Neural cell (in vitro differentiated cells): ENCODE measurements at regions not wholly inside any gene's neighbourhood (a gene's known extent, or its start where the extent isn't known, plus 50 kb on each side); places are given as distances from the start of the nearest gene placed in this dataset.

Experiments used
- H2AFZ ChIP-seq: fragments of 200-600, 300-800 bp; sonication (generic), shearing (Covaris generic); 2 replicates; pipeline ENCODE4 v1.6.0; 2014; ENCODE audit warnings: low read depth, mild to moderate bottlenecking, antibody characterized with exemption, low read length, moderate library complexity
- H3F3A ChIP-seq: fragments of 200-600 bp; shearing (Covaris generic); 2 replicates; pipeline ENCODE4 v1.6.1; 2016; ENCODE audit warnings: mild to moderate bottlenecking, moderate library complexity, mixed read lengths, antibody characterized with exemption, low read length; ENCODE audit not compliant: insufficient read depth, poor library complexity, severe bottlenecking
- H3K27ac ChIP-seq: fragments of 200-600, 300-800 bp; sonication (generic), shearing (Covaris generic); 2 replicates; pipeline ENCODE4 v1.5.1; 2014; ENCODE audit warnings: mild to moderate bottlenecking, low read length, moderate library complexity
- H3K27me3 ChIP-seq: fragments of 300-800, 200-600 bp; sonication (generic), shearing (Covaris generic); 2 replicates; pipeline ENCODE4 v1.6.0; 2014; ENCODE audit warnings: mild to moderate bottlenecking, low read depth, low read length, moderate library complexity; ENCODE audit not compliant: insufficient read depth
- H3K36me3 ChIP-seq: fragments of 300-800, 200-600 bp; sonication (generic), shearing (Covaris generic); 2 replicates; pipeline ENCODE4 v1.5.1; 2014; ENCODE audit warnings: mild to moderate bottlenecking, antibody characterized with exemption, low read length, moderate library complexity; ENCODE audit not compliant: insufficient read depth
- H3K4me2 ChIP-seq: fragments of 300-800, 200-600 bp; sonication (generic), shearing (Covaris generic); 2 replicates; pipeline ENCODE4 v1.6.0; 2014; ENCODE audit warnings: mild to moderate bottlenecking, low read length
- H3K4me3 ChIP-seq: fragments of 300-800, 200-600 bp; sonication (generic), shearing (Covaris generic); 2 replicates; pipeline ENCODE4 v1.5.1; 2014; ENCODE audit warnings: mild to moderate bottlenecking, low read length, moderate library complexity
- H3K79me2 ChIP-seq: fragments of 200-600 bp; shearing (Covaris generic); replicated peaks from 2 replicates; pipeline ENCODE4 v1.6.0; 2014; ENCODE audit warnings: mild to moderate bottlenecking, low read length, moderate library complexity; ENCODE audit not compliant: insufficient read depth
- H3K9ac ChIP-seq: fragments of 300-800, 200-600 bp; sonication (generic), shearing (Covaris generic); 2 replicates; pipeline ENCODE4 v1.6.1; 2016; ENCODE audit warnings: mild to moderate bottlenecking, low read length, mixed read lengths
- H3K9me2 ChIP-seq: fragments of 200-600 bp; shearing (Covaris generic); 2 replicates; pipeline ENCODE4 v1.6.1; 2016; ENCODE audit warnings: mild to moderate bottlenecking, low read length, mixed read lengths; ENCODE audit not compliant: insufficient read depth
- H3K9me3 ChIP-seq: fragments of 200-600, 300-800 bp; sonication (generic), shearing (Covaris generic); 2 replicates; pipeline ENCODE4 v1.6.1; 2016; ENCODE audit warnings: mild to moderate bottlenecking, mixed run types, low read length, moderate library complexity, mixed read lengths
- H4K20me1 ChIP-seq: fragments of 200-600 bp; shearing (Covaris generic); 2 replicates; pipeline ENCODE4 v1.6.1; 2016; ENCODE audit warnings: mild to moderate bottlenecking, mixed run types; ENCODE audit not compliant: insufficient read depth
- EP300 ChIP-seq: fragments of 450-650 bp; conservative IDR thresholded peaks from 2 replicates; pipeline ENCODE4 v1.6.1; 2014; ENCODE audit warnings: antibody characterized with exemption, mild to moderate bottlenecking, moderate library complexity; ENCODE audit not compliant: poor library complexity, severe bottlenecking
- EZH2 ChIP-seq: fragments of 200-600, 300-800 bp; shearing (Covaris generic), sonication (generic); IDR thresholded peaks from 2 replicates; pipeline ENCODE4 v1.6.1; 2014; ENCODE audit warnings: antibody characterized with exemption, low read length, borderline replicate concordance, mild to moderate bottlenecking; ENCODE audit not compliant: insufficient read depth, poor library complexity, severe bottlenecking
- MXI1 ChIP-seq: fragments of 450-650 bp; conservative IDR thresholded peaks from 2 replicates; pipeline ENCODE4 v1.6.1; 2014; ENCODE audit warnings: antibody characterized with exemption, mild to moderate bottlenecking; ENCODE audit not compliant: poor library complexity, severe bottlenecking
- POLR2AphosphoS5 ChIP-seq: IDR thresholded peaks from 2 replicates; pipeline ENCODE4 v1.6.1; 2012
- RAD21 ChIP-seq: fragments of 450-650 bp; conservative IDR thresholded peaks from 2 replicates; pipeline ENCODE4 v1.6.1; 2014; ENCODE audit warnings: antibody characterized with exemption, mild to moderate bottlenecking, moderate library complexity
- REST ChIP-seq: IDR thresholded peaks from 2 replicates; pipeline ENCODE4 v1.6.1; 2012; ENCODE audit warnings: borderline replicate concordance
- SMC3 ChIP-seq: fragments of 450-650 bp; conservative IDR thresholded peaks from 2 replicates; pipeline ENCODE4 v1.6.1; 2014; ENCODE audit warnings: antibody characterized with exemption, mild to moderate bottlenecking, moderate library complexity; ENCODE audit not compliant: poor library complexity
- TAF1 ChIP-seq: IDR thresholded peaks from 2 replicates; pipeline ENCODE4 v1.6.1; 2012; ENCODE audit warnings: low read depth
- TF ChIP-seq, protein P1 (sequence below): fragments of 450-650 bp; IDR thresholded peaks from 2 replicates; pipeline ENCODE4 v1.5.1; 2014; ENCODE audit warnings: antibody characterized with exemption, mild to moderate bottlenecking, moderate library complexity; ENCODE audit not compliant: poor library complexity, severe bottlenecking

GRCh38 chr10:78945838-78946237 lies 122.9 kb upstream of the ZMIZ1 start:
- H3K79me2 ChIP-seq = no peaks in the 10 kb centered on the region
- no peak overlapping the region for H3K27ac ChIP-seq
- H3K9me2 ChIP-seq = no peaks in the 10 kb centered on the region
- H3K36me3 ChIP-seq = no peaks in the 10 kb centered on the region
- H3F3A ChIP-seq = no peaks in the 10 kb centered on the region
- H2AFZ ChIP-seq = no peak overlapping the region
- H3K27me3 ChIP-seq = no peaks in the 10 kb centered on the region
- peaks cover 6% of the 10 kb centered on the region for H3K9me3 ChIP-seq
- TF ChIP-seq, protein P1, sequence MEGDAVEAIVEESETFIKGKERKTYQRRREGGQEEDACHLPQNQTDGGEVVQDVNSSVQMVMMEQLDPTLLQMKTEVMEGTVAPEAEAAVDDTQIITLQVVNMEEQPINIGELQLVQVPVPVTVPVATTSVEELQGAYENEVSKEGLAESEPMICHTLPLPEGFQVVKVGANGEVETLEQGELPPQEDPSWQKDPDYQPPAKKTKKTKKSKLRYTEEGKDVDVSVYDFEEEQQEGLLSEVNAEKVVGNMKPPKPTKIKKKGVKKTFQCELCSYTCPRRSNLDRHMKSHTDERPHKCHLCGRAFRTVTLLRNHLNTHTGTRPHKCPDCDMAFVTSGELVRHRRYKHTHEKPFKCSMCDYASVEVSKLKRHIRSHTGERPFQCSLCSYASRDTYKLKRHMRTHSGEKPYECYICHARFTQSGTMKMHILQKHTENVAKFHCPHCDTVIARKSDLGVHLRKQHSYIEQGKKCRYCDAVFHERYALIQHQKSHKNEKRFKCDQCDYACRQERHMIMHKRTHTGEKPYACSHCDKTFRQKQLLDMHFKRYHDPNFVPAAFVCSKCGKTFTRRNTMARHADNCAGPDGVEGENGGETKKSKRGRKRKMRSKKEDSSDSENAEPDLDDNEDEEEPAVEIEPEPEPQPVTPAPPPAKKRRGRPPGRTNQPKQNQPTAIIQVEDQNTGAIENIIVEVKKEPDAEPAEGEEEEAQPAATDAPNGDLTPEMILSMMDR = no peak
- TF ChIP-seq TAF1 (no peak), SMC3 (no peak), RAD21 (no peak), EZH2 (no peak), REST (no peak), POLR2AphosphoS5 (no peak), EP300 (no peak)
- H4K20me1 ChIP-seq = no peaks in the 10 kb centered on the region
- no peak overlapping the region for H3K9ac ChIP-seq
- H3K4me3 ChIP-seq = no peak overlapping the region
- H3K4me2 ChIP-seq = no peak overlapping the region

DNA sequence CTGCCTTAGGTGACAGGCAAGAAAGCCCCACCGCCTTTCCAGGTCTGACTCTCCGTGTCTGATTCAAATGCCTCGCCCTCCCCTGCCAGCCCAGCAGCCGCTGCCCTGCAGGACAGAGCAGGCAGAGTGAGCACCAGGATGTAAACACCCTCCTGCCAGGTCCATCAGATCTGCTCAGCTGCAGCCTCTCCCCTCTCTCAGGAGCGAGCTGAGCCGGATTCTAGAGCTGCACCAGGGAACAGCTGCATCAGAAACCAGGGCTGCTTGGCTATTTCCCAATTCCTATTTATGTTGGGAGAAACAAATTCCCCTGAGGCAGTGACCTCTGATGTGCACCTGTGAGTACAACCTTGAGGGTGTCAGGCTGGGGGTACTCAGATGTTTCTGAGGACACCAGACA lies 121.5 kb upstream of the ZMIZ1 start:
- H4K20me1 ChIP-seq = no peaks in the 10 kb centered on the region
- H3K79me2 ChIP-seq = no peaks in the 10 kb centered on the region
- H3K9me3 ChIP-seq = peaks cover 6% of the 10 kb centered on the region
- H3K4me2 ChIP-seq = no peak overlapping the region
- no peak overlapping the region for H3K4me3 ChIP-seq
- no peaks in the 10 kb centered on the region for H3F3A ChIP-seq
- H3K36me3 ChIP-seq = no peaks in the 10 kb centered on the region
- H3K27me3 ChIP-seq = no peaks in the 10 kb centered on the region
- H3K27ac ChIP-seq = no peak overlapping the region
- TF ChIP-seq REST = no peak
- TF ChIP-seq EP300 = no peak
- no peak for TF ChIP-seq TAF1
- no peak for TF ChIP-seq POLR2AphosphoS5
- TF ChIP-seq SMC3 = no peak
- TF ChIP-seq, protein P1 = no peak
- TF ChIP-seq MXI1 = no peak
- no peak for TF ChIP-seq RAD21
- no peak for TF ChIP-seq EZH2
- H2AFZ ChIP-seq = no peak overlapping the region
- no peak overlapping the region for H3K9ac ChIP-seq
- H3K9me2 ChIP-seq = no peaks in the 10 kb centered on the region
